OCI-LY3 (cell line): ENCODE measurements at regions not wholly inside any gene's neighbourhood (a gene's known extent, or its start where the extent isn't known, plus 50 kb on each side); places are given as distances from the start of the nearest gene placed in this dataset.

Experiments used
- CTCF ChIP-seq: fragments of 200-600, 300-600 bp; sonication (generic); IDR thresholded peaks from 2 replicates; pipeline ENCODE4 v1.5.1; 2014; ENCODE audit warnings: antibody characterized with exemption, low read length, low read depth
- EZH2phosphoT487 ChIP-seq: fragments of 200-600 bp; shearing (Covaris generic); IDR thresholded peaks from 2 replicates; pipeline ENCODE4 v1.6.1; 2018; ENCODE audit warnings: antibody characterized with exemption, mixed run types, low read depth

GRCh38 chr11:81245791-81246190 lies 1487.9 kb downstream of the FAM181B start:
- TF ChIP-seq CTCF, result no peak
- TF ChIP-seq EZH2phosphoT487, result no peak
